ENCODE measurements at regions not wholly inside any gene's neighbourhood (a gene's known extent, or its start where the extent isn't known, plus 50 kb on each side); places are given as distances from the start of the nearest gene placed in this dataset.

GRCh38 chr1:177490036-177490639 lies 319.4 kb downstream of the BRINP2 start:
- Mint-ChIP-seq H3K4me1 (ENCODE audit: low read depth) (no peaks in the 10 kb centered on the region), H3K4me3 (no peak overlapping the region), H3K27me3 (no peaks in the 10 kb centered on the region), H3K36me3 (ENCODE audit: low read depth) (no peaks in the 10 kb centered on the region), H3K9me3 (no peaks in the 10 kb centered on the region), H3K27ac (no peak overlapping the region)
- no peak for DNase-seq
- no peak for TF ChIP-seq CTCF (IDR thresholded peaks at IDR 0.05)
- ChIA-PET POLR2A (no interaction called here), CTCF (no interaction called here)
- intact Hi-C loops (cut with micrococcal nuclease), result no loop called here
- ATAC-seq, result no peak

- no peaks in the 10 kb centered on the region for H3K36me3 Mint-ChIP-seq (ENCODE audit: low read depth)
- H3K4me1 Mint-ChIP-seq (ENCODE audit: low read depth), result no peaks in the 10 kb centered on the region
- no peak overlapping the region for H3K27ac Mint-ChIP-seq
- H3K4me3 Mint-ChIP-seq, result no peak overlapping the region
- intact Hi-C loops (cut with micrococcal nuclease), result no loop called here
- POLR2A ChIA-PET, result no interaction called here
- DNase-seq (no peak), ATAC-seq (no peak)
- CTCF ChIA-PET, result no interaction called here
- no peak for TF ChIP-seq CTCF (IDR thresholded peaks at IDR 0.05)
- no peaks in the 10 kb centered on the region for H3K27me3 Mint-ChIP-seq
- H3K9me3 Mint-ChIP-seq, result peaks cover 2% of the 10 kb centered on the region
Measured at GRCh38 chr1:177488722-177489121, 318.0 kb downstream of the BRINP2 start.

GRCh38 chr1:177487481-177487880 lies 316.7 kb downstream of the BRINP2 start:
- intact Hi-C loops (cut with micrococcal nuclease), result no loop called here
- POLR2A ChIA-PET, result interaction anchor here (0.6 to 0.7 kb wide), 2 partner anchors 324 to 438 kb away, joined by 3 to 4 read pairs; no protein-coding TSS in a partner anchor
- peaks cover 2% of the 10 kb centered on the region for H3K9me3 Mint-ChIP-seq
- TF ChIP-seq CTCF (IDR thresholded peaks at IDR 0.05), result no peak
- no peaks in the 10 kb centered on the region for H3K27me3 Mint-ChIP-seq
- H3K36me3 Mint-ChIP-seq (ENCODE audit: low read depth), result no peaks in the 10 kb centered on the region
- no peaks in the 10 kb centered on the region for H3K4me1 Mint-ChIP-seq (ENCODE audit: low read depth)
- no peak for DNase-seq
- CTCF ChIA-PET, result no interaction called here
- H3K4me3 Mint-ChIP-seq, result no peak overlapping the region
- no peak overlapping the region for H3K27ac Mint-ChIP-seq
- ATAC-seq, result no peak

- CTCF ChIA-PET, result no interaction called here
- ATAC-seq (no peak), DNase-seq (no peak)
- POLR2A ChIA-PET, result no interaction called here
- Mint-ChIP-seq H3K27me3 (no peaks in the 10 kb centered on the region), H3K4me1 (ENCODE audit: low read depth) (no peaks in the 10 kb centered on the region), H3K9me3 (peaks cover 4% of the 10 kb centered on the region), H3K36me3 (ENCODE audit: low read depth) (no peaks in the 10 kb centered on the region), H3K4me3 (no peak overlapping the region), H3K27ac (no peak overlapping the region)
- intact Hi-C loops (cut with micrococcal nuclease), result no loop called here
- no peak for TF ChIP-seq CTCF (IDR thresholded peaks at IDR 0.05)
Measured at GRCh38 chr1:177480741-177481305, 310.1 kb downstream of the BRINP2 start.

- no peak overlapping the region for H3K27ac Mint-ChIP-seq
- H3K36me3 Mint-ChIP-seq (ENCODE audit: low read depth), result no peaks in the 10 kb centered on the region
- CTCF ChIA-PET, result no interaction called here
- TF ChIP-seq CTCF (IDR thresholded peaks at IDR 0.05), result no peak
- no peaks in the 10 kb centered on the region for H3K27me3 Mint-ChIP-seq
- ATAC-seq (no peak), DNase-seq (no peak)
- intact Hi-C loops (cut with micrococcal nuclease), result no loop called here
- no peaks in the 10 kb centered on the region for H3K4me1 Mint-ChIP-seq (ENCODE audit: low read depth)
- POLR2A ChIA-PET, result no interaction called here
- H3K4me3 Mint-ChIP-seq, result no peak overlapping the region
- H3K9me3 Mint-ChIP-seq, result peaks cover 4% of the 10 kb centered on the region
Measured at GRCh38 chr1:177479600-177479999, 308.8 kb downstream of the BRINP2 start.

Measured in activated CD8-positive, alpha-beta T cell treated with anti-CD3 and anti-CD28 coated beads for 36 hours (primary cell).